ENCODE measurements at regions not wholly inside any gene's neighbourhood (a gene's known extent, or its start where the extent isn't known, plus 50 kb on each side); places are given as distances from the start of the nearest gene placed in this dataset.

DNA sequence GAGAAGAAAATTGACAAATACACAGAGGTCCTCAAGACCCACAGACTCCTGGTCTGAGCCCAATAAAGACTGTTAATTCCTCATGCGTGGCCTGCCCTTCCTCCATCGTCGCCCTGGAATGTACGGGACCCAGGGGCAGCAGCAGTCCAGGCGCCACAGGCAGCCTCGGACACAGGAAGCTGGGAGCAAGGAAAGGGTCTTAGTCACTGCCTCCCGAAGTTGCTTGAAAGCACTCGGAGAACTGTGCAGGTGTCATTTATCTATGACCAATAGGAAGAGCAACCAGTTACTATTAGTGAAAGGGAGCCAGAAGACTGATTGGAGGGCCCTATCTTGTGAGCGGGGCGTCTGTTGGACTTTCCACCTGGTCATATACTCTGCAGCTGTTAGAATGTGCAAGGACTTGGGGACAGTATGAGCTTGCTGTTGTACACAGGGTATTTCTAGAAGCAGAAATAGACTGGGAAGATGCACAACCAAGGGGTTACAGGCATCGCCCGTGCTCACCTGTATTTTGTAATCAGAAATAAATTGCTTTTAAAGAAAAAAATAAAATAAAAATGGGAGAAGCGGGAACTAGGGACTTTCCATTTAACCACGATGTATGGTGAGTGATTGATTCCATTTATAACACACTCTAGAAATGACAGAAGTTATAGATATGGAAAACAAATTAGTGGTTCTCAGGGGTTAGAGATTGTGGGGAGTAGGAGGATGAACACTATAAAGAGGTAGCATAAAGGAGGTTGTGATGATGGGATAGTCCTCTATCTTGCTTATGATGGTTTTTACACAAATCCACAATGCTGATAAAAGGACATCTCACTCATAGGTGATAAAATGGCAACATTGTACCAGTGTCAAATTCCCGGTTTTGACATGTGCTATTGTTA lies 244.7 kb downstream of the MRPL39 start:
- Mint-ChIP-seq H3K4me3 (ENCODE audit: unreplicated experiment) (no peak overlapping the region), H3K4me1 (ENCODE audit: low read depth, unreplicated experiment) (no peaks in the 10 kb centered on the region), H3K27me3 (ENCODE audit: low read depth, unreplicated experiment) (no peaks in the 10 kb centered on the region), H3K36me3 (ENCODE audit: low read depth, unreplicated experiment) (no peaks in the 10 kb centered on the region), H3K9me3 (ENCODE audit: unreplicated experiment) (peaks cover 2% of the 10 kb centered on the region), H3K27ac (ENCODE audit: unreplicated experiment) (no peak overlapping the region)
- no peak for TF ChIP-seq EZH2 (IDR thresholded peaks at IDR 0.05; ENCODE audit: insufficient read depth, low read length)
- TF ChIP-seq, protein P1, sequence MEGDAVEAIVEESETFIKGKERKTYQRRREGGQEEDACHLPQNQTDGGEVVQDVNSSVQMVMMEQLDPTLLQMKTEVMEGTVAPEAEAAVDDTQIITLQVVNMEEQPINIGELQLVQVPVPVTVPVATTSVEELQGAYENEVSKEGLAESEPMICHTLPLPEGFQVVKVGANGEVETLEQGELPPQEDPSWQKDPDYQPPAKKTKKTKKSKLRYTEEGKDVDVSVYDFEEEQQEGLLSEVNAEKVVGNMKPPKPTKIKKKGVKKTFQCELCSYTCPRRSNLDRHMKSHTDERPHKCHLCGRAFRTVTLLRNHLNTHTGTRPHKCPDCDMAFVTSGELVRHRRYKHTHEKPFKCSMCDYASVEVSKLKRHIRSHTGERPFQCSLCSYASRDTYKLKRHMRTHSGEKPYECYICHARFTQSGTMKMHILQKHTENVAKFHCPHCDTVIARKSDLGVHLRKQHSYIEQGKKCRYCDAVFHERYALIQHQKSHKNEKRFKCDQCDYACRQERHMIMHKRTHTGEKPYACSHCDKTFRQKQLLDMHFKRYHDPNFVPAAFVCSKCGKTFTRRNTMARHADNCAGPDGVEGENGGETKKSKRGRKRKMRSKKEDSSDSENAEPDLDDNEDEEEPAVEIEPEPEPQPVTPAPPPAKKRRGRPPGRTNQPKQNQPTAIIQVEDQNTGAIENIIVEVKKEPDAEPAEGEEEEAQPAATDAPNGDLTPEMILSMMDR (IDR thresholded peaks at IDR 0.05; ENCODE audit: insufficient read depth, low read depth, low read length), result no peak
- no peaks in the 10 kb centered on the region for H4K20me1 ChIP-seq (ENCODE audit: insufficient read depth, low read length)
- no peaks in the 10 kb centered on the region for H3K79me2 ChIP-seq (ENCODE audit: insufficient read depth, low read length)
- no peaks in the 10 kb centered on the region for H3K27me3 ChIP-seq (ENCODE audit: insufficient read depth, low read length)
- H2AFZ ChIP-seq (ENCODE audit: low read depth, low read length), result no peak overlapping the region
- no peaks in the 10 kb centered on the region for H3K9me3 ChIP-seq (ENCODE audit: insufficient read depth, low read depth, low read length)
- no peak overlapping the region for H3K27ac ChIP-seq (ENCODE audit: low read depth, low read length)
- DNase-seq (ENCODE audit: low read depth) (no peak), FAIRE-seq (no peak)
- no peak overlapping the region for H3K9ac ChIP-seq (ENCODE audit: low read length)
- no peak overlapping the region for H3K4me3 ChIP-seq (ENCODE audit: insufficient read depth, low read depth, low read length)
- H3K4me1 ChIP-seq (ENCODE audit: insufficient read depth, low read length), result no peaks in the 10 kb centered on the region
- no peaks in the 10 kb centered on the region for H3K36me3 ChIP-seq (ENCODE audit: insufficient read depth, low read length)
- no peak overlapping the region for H3K4me2 ChIP-seq (ENCODE audit: low read length)

DNA sequence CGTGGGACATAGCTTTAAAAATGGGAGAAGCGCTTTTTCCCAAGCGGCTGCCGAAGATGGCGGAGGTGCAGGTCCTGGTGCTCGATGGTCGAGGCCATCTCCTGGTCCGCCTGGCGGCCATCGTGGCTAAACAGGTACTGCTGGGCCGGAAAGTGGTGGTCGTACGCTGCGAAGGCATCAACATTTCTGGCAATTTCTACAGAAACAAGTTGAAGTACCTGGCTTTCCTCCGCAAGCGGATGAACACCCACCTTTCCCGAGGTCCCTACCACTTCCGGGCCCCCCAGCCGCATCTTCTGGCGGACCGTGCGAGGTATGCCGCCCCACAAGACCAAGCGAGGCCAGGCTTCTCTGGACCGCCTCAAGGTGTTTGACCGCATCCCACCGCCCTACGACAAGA lies 245.5 kb downstream of the MRPL39 start:
- TF ChIP-seq, protein P1 (IDR thresholded peaks at IDR 0.05; ENCODE audit: insufficient read depth, low read depth, low read length), result no peak
- H3K27me3 ChIP-seq (ENCODE audit: insufficient read depth, low read length), result no peaks in the 10 kb centered on the region
- H3K36me3 ChIP-seq (ENCODE audit: insufficient read depth, low read length), result no peaks in the 10 kb centered on the region
- H3K27ac Mint-ChIP-seq (ENCODE audit: unreplicated experiment), result no peak overlapping the region
- H3K4me2 ChIP-seq (ENCODE audit: low read length), result no peak overlapping the region
- H3K4me3 ChIP-seq (ENCODE audit: insufficient read depth, low read depth, low read length), result no peak overlapping the region
- H3K36me3 Mint-ChIP-seq (ENCODE audit: low read depth, unreplicated experiment), result no peaks in the 10 kb centered on the region
- peaks cover 2% of the 10 kb centered on the region for H3K9me3 Mint-ChIP-seq (ENCODE audit: unreplicated experiment)
- H3K27me3 Mint-ChIP-seq (ENCODE audit: low read depth, unreplicated experiment), result no peaks in the 10 kb centered on the region
- no peak overlapping the region for H3K4me3 Mint-ChIP-seq (ENCODE audit: unreplicated experiment)
- no peaks in the 10 kb centered on the region for H3K4me1 Mint-ChIP-seq (ENCODE audit: low read depth, unreplicated experiment)
- no peak for FAIRE-seq
- DNase-seq (ENCODE audit: low read depth), result no peak
- no peak overlapping the region for H2AFZ ChIP-seq (ENCODE audit: low read depth, low read length)
- H4K20me1 ChIP-seq (ENCODE audit: insufficient read depth, low read length), result no peaks in the 10 kb centered on the region
- no peak overlapping the region for H3K9ac ChIP-seq (ENCODE audit: low read length)
- H3K79me2 ChIP-seq (ENCODE audit: insufficient read depth, low read length), result no peaks in the 10 kb centered on the region
- H3K4me1 ChIP-seq (ENCODE audit: insufficient read depth, low read length), result no peaks in the 10 kb centered on the region
- H3K27ac ChIP-seq (ENCODE audit: low read depth, low read length), result no peak overlapping the region
- H3K9me3 ChIP-seq (ENCODE audit: insufficient read depth, low read depth, low read length), result no peaks in the 10 kb centered on the region

DNA sequence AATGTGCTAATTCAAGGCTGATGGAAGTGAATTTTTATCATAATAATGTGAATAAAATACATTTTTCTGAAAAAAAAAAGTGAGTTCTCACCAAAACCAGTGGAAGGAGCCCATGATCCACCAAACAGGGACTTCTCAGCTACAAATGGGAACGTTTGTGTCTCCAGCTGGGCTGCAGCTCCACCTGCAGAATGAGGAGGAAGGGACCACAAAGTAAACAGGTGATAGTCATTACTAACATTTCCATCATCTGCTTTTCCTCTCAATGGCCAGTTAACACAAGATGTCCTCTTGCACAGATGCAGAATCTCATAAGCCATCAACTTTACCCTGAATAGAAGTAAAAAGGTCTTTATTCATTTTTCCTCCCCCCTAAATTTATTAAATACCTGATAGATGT lies 246.2 kb downstream of the MRPL39 start:
- peaks cover 2% of the 10 kb centered on the region for H3K9me3 Mint-ChIP-seq (ENCODE audit: unreplicated experiment)

More for the DNA sequence above, 246.2 kb downstream of the MRPL39 start:
- H3K36me3 Mint-ChIP-seq (ENCODE audit: low read depth, unreplicated experiment), result no peaks in the 10 kb centered on the region
- TF ChIP-seq, protein P1 (IDR thresholded peaks at IDR 0.05; ENCODE audit: insufficient read depth, low read depth, low read length), result no peak
- no peak for TF ChIP-seq EZH2 (IDR thresholded peaks at IDR 0.05; ENCODE audit: insufficient read depth, low read length)
- H3K27ac Mint-ChIP-seq (ENCODE audit: unreplicated experiment), result no peak overlapping the region
- H3K4me3 ChIP-seq (ENCODE audit: insufficient read depth, low read depth, low read length), result no peak overlapping the region
- DNase-seq (ENCODE audit: low read depth) (no peak), FAIRE-seq (no peak)
- no peak overlapping the region for H3K4me2 ChIP-seq (ENCODE audit: low read length)
- H4K20me1 ChIP-seq (ENCODE audit: insufficient read depth, low read length), result no peaks in the 10 kb centered on the region
- no peaks in the 10 kb centered on the region for H3K79me2 ChIP-seq (ENCODE audit: insufficient read depth, low read length)
- no peaks in the 10 kb centered on the region for H3K27me3 ChIP-seq (ENCODE audit: insufficient read depth, low read length)
- no peaks in the 10 kb centered on the region for H3K27me3 Mint-ChIP-seq (ENCODE audit: low read depth, unreplicated experiment)
- no peaks in the 10 kb centered on the region for H3K36me3 ChIP-seq (ENCODE audit: insufficient read depth, low read length)
- no peak overlapping the region for H2AFZ ChIP-seq (ENCODE audit: low read depth, low read length)
- H3K4me1 Mint-ChIP-seq (ENCODE audit: low read depth, unreplicated experiment), result no peaks in the 10 kb centered on the region
- no peaks in the 10 kb centered on the region for H3K9me3 ChIP-seq (ENCODE audit: insufficient read depth, low read depth, low read length)
- no peak overlapping the region for H3K4me3 Mint-ChIP-seq (ENCODE audit: unreplicated experiment)
- H3K27ac ChIP-seq (ENCODE audit: low read depth, low read length), result no peak overlapping the region
- H3K4me1 ChIP-seq (ENCODE audit: insufficient read depth, low read length), result no peaks in the 10 kb centered on the region
- no peak overlapping the region for H3K9ac ChIP-seq (ENCODE audit: low read length)

All from astrocyte (in vitro differentiated cells and primary cell).